ENCODE measurements at regions not wholly inside any gene's neighbourhood (a gene's known extent, or its start where the extent isn't known, plus 50 kb on each side); places are given as distances from the start of the nearest gene placed in this dataset.

GRCh38 chr11:110986016-110986415 is 259.5 kb upstream of the POU2AF2 start:
- H3K4me3 ChIP-seq (ENCODE audit: low read depth, low read length): no peak overlapping the region
- no peak for TF ChIP-seq CTCF (IDR thresholded peaks at IDR 0.05; ENCODE audit: low read depth, low read length)

- no peak overlapping the region for H3K4me3 ChIP-seq (ENCODE audit: low read depth, low read length)
- TF ChIP-seq CTCF (IDR thresholded peaks at IDR 0.05; ENCODE audit: low read depth, low read length): no peak
Observed at GRCh38 chr11:110985547-110985946, 260.0 kb upstream of the POU2AF2 start.

- no peak overlapping the region for H3K4me3 ChIP-seq (ENCODE audit: low read depth, low read length)
- TF ChIP-seq CTCF (IDR thresholded peaks at IDR 0.05; ENCODE audit: low read depth, low read length): no peak
Observed at GRCh38 chr11:110984693-110985092, 260.8 kb upstream of the POU2AF2 start.

GRCh38 chr11:110984147-110984546 is 261.4 kb upstream of the POU2AF2 start:
- no peak for TF ChIP-seq CTCF (IDR thresholded peaks at IDR 0.05; ENCODE audit: low read depth, low read length)
- no peak overlapping the region for H3K4me3 ChIP-seq (ENCODE audit: low read depth, low read length)

- no peak overlapping the region for H3K4me3 ChIP-seq (ENCODE audit: low read depth, low read length)
- no peak for TF ChIP-seq CTCF (IDR thresholded peaks at IDR 0.05; ENCODE audit: low read depth, low read length)
Observed at GRCh38 chr11:110982214-110982613, 263.3 kb upstream of the POU2AF2 start.

- no peak overlapping the region for H3K4me3 ChIP-seq (ENCODE audit: low read depth, low read length)
- no peak for TF ChIP-seq CTCF (IDR thresholded peaks at IDR 0.05; ENCODE audit: low read depth, low read length)
Observed at GRCh38 chr11:110979696-110980095, 265.8 kb upstream of the POU2AF2 start.

- no peak for TF ChIP-seq CTCF (IDR thresholded peaks at IDR 0.05; ENCODE audit: low read depth, low read length)
Observed at GRCh38 chr11:110977661-110978060, 265.4 kb upstream of the ARHGAP20 start.

More at GRCh38 chr11:110977661-110978060, 265.4 kb upstream of the ARHGAP20 start:
- H3K4me3 ChIP-seq (ENCODE audit: low read depth, low read length): no peak overlapping the region

Data from WI38 (cell line).